Activated CD4-positive, alpha-beta T cell treated with anti-CD3 and anti-CD28 coated beads, Interleukin-2, amount 10 ng/mL, durations not matched to agents 7 days and 5 days (primary cell): ENCODE measurements at regions not wholly inside any gene's neighbourhood (a gene's known extent, or its start where the extent isn't known, plus 50 kb on each side); places are given as distances from the start of the nearest gene placed in this dataset.

Source experiments
- CTCF ChIA-PET: fragments of 350-600 bp; sonication (Branson Sonifier 250); formaldehyde crosslinking; loops from one replicate; lab custom pipeline; 2021; ENCODE audit warnings: antibody characterized with exemption; lab: Charles Lee
- POLR2A ChIA-PET: fragments of 350-600 bp; sonication (Branson Sonifier 250); formaldehyde crosslinking; loops from one replicate; lab custom pipeline; 2021; ENCODE audit warnings: antibody characterized with exemption; lab: Charles Lee
- DNase-seq: peaks from one replicate; pipeline ENCODE4 v3.0.0-alpha.2; 2020
- H3K27ac Mint-ChIP-seq: one replicate; pipeline ENCODE4 v1.8.0; 2021; ENCODE audit warnings: mild to moderate bottlenecking, moderate library complexity, mixed read lengths
- H3K27me3 Mint-ChIP-seq: one replicate; pipeline ENCODE4 v1.8.0; 2021; ENCODE audit warnings: mixed read lengths
- H3K36me3 Mint-ChIP-seq: one replicate; pipeline ENCODE4 v1.8.0; 2021; ENCODE audit warnings: low read depth, mixed read lengths
- H3K4me1 Mint-ChIP-seq: one replicate; pipeline ENCODE4 v1.8.0; 2021; ENCODE audit warnings: mixed read lengths
- H3K4me3 Mint-ChIP-seq: one replicate; pipeline ENCODE4 v1.8.0; 2021; ENCODE audit warnings: mild to moderate bottlenecking, moderate library complexity, mixed read lengths
- H3K9me3 Mint-ChIP-seq: one replicate; pipeline ENCODE4 v1.8.0; 2021; ENCODE audit warnings: mixed read lengths

DNA sequence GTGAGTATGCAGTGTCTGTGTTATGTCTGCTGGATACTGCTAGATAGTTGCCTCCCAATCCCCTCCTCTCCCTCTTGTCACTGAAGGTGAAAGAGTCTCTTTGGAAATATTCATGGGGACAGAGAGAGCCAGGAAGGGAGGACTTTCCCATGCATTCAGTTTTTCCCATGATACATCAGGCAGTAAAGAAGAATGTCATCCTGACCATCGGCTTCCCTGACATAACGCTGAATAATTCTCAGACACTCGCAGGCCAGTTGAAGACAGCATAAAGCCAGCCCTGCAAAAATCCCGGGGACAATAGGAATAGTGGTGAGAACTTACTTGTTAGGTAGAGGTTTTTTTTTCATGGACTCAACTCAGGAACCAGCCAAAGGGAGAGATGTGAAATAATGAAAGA is 58.1 kb downstream of the KLF4 start:
- Mint-ChIP-seq H3K27me3 (no peaks in the 10 kb centered on the region), H3K9me3 (no peaks in the 10 kb centered on the region), H3K4me3 (no peak overlapping the region), H3K27ac (no peak overlapping the region), H3K4me1 (no peaks in the 10 kb centered on the region), H3K36me3 (no peaks in the 10 kb centered on the region)
- DNase-seq: no peak
- POLR2A ChIA-PET: no interaction called here
- CTCF ChIA-PET: no interaction called here

DNA sequence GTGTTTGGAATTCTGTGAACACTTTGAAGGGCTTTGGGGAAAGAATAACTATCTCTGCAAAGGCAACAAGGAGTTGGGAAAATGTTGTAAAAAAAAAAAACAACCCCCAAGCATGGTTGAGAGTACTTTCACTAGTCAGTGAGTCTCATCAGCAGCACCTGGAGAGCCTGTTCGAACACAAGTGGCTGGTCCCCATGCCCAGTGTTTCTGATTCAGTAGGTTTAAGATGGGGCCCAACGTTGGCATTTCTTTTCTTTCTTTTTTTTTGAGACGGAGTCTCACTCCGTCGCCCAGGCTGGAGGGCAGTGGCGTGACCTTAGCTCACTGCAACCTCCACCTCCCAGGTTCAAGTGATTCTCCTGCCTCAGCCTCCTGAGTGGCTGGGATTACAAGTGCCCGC is 59.5 kb downstream of the KLF4 start:
- Mint-ChIP-seq H3K27ac (no peak overlapping the region), H3K4me3 (no peak overlapping the region), H3K36me3 (no peaks in the 10 kb centered on the region), H3K4me1 (no peaks in the 10 kb centered on the region), H3K9me3 (no peaks in the 10 kb centered on the region), H3K27me3 (no peaks in the 10 kb centered on the region)
- ChIA-PET CTCF (interaction anchor here (0.5 kb wide), 1 partner anchor 32 kb away, joined by 3 read pairs; no protein-coding TSS in a partner anchor), POLR2A (no interaction called here)
- DNase-seq: no peak

DNA sequence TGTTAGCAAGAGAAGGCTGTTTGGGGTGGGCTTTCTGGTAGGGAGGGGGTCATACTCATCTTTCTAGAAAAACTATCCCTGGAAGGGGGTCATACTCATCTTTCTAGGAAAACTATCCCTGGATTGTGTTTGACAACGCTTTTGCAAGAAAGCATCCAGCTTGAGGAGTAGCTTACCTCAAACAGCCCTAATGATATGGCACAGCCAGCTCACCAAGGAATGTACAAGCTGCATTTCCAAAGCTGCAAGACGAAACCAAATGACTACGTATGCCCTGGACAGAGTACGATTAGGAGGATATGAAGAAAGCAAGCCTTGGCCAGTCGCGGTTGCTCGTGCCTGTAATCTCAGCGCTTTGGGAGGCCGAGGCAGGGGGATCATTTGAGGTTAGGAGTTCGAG is 63.4 kb downstream of the KLF4 start:
- no peaks in the 10 kb centered on the region for H3K36me3 Mint-ChIP-seq
- no peak overlapping the region for H3K27ac Mint-ChIP-seq
- CTCF ChIA-PET: interaction anchor here (0.8 to 1.4 kb wide), 3 partner anchors 13 to 62 kb away, joined by 3 to 5 read pairs (median 4); no protein-coding TSS in a partner anchor
- H3K27me3 Mint-ChIP-seq: no peaks in the 10 kb centered on the region
- H3K4me3 Mint-ChIP-seq: no peak overlapping the region
- H3K4me1 Mint-ChIP-seq: no peaks in the 10 kb centered on the region
- POLR2A ChIA-PET: no interaction called here
- no peaks in the 10 kb centered on the region for H3K9me3 Mint-ChIP-seq
- DNase-seq: no peak

DNA sequence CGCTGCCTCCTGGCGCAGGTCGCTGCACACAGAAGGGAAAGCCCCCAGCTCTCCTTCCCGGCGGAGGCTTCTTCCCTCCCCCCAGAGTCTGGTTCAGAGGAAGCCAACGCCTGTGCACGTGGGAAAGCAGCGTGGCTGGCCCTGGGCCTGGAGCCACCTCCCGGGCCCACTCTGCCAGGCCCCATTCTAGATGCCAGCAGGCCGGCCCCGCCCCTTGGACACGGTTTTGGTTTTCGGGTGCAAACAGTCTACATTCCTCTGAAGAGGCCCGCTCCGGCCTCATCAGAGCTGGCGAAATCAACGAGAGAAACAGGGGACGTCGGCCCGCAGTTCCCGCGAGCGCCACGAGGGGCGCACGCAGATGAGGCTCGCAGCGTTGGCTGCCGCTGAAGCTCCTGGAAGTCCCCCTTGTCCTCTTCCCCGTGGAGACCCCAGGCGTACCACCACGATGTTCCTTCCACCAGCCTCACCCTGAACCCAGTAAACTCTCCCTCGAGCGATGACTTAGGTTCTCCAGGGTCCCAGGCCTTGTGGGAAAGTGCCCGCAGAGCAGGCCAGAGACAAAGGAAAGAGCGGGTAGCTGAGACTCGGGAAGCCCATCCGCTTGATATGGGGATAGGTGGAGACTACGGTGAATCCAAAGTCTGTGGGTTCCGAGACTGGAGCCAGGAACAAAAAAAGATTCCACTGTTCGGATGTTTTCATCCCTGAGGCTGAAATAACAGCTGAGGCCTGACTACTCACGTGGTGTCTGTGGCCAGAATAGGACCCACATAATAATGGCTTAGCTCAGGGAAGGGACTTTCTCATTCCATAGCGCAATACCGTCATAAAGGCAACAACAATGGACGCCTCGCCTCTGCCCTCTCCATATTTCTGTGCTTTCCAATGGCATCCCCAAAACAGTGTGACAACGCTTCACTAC is 64.2 kb downstream of the KLF4 start:
- no peaks in the 10 kb centered on the region for H3K36me3 Mint-ChIP-seq
- no peak overlapping the region for H3K27ac Mint-ChIP-seq
- H3K4me3 Mint-ChIP-seq: no peak overlapping the region
- no peaks in the 10 kb centered on the region for H3K9me3 Mint-ChIP-seq
- no peaks in the 10 kb centered on the region for H3K27me3 Mint-ChIP-seq
- CTCF ChIA-PET: interaction anchor here (0.6 to 1.4 kb wide), 6 partner anchors 12 to 135 kb away, joined by 3 to 5 read pairs (median 4); no protein-coding TSS in a partner anchor
- no peaks in the 10 kb centered on the region for H3K4me1 Mint-ChIP-seq
- peak; percentile 47 for DNase-seq
- POLR2A ChIA-PET: no interaction called here

DNA sequence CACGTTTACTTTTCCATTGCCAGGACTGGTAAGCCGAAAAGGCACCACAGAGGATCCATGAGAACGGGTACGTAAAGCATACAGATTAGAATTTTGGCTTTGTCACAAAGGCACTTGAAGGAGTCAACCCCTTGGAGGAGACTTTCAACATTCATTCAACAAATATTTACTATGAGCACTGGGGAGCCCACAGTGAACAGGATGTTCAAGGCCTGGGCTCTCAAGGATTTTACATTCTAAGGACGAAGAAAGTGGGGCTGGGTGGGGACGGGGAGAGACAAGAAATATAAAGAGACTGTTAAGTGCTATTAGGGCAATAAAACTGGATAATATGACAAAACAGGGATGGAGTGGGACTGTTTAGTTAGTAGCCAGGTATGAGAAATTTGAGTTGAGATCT is 66.0 kb downstream of the KLF4 start:
- no peaks in the 10 kb centered on the region for H3K9me3 Mint-ChIP-seq
- H3K36me3 Mint-ChIP-seq: no peaks in the 10 kb centered on the region
- no peak for DNase-seq
- no peak overlapping the region for H3K27ac Mint-ChIP-seq
- H3K4me3 Mint-ChIP-seq: no peak overlapping the region
- H3K4me1 Mint-ChIP-seq: no peaks in the 10 kb centered on the region
- ChIA-PET CTCF (no interaction called here), POLR2A (no interaction called here)
- H3K27me3 Mint-ChIP-seq: peaks cover 4% of the 10 kb centered on the region

DNA sequence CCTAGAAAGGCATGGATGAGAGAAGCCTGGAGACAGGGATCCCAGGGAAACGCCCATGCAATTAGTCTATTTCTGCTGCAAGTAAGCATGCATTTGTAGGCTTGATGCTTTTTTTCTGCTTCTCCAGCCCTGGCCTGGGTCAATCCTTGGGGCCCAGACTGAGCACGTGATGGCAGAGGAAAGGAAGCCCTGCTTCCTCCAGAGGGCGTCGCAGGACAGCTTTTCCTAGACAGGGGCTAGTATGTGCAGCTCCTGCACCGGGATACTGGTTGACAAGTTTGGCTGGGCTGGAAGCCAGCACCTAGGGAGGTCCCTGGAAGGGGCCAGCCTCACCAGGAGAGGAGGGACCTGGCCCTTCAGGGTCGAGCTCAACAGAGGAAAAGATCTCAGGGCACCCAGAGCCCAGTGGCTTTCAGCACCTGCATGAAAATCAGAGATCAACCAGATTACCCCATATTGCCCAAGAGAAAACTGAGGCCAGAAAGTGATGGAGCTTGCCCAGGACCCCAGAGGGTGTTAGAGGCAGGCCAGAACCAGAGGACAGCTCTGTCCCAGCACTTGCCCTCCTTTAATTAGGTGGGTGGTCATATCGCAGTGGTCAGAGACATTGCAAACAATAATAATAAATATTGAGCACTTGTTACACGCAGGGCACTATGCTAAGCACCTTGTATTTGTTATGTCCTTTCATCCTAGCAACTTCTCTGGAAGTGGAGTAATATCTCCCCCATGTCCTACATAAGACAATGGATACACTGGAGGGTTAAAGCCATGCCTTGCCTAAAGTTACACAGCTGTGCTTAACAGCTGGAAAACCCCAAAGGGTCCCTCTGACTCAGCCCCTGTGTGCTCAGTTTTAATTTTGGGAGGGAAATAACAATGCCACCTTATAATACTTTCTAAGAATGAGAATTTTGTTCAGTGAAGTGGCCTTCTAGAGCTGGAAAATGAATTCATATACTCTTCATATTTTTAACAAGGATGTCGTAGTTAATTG is 67.1 kb downstream of the KLF4 start:
- Mint-ChIP-seq H3K27ac (no peak overlapping the region), H3K4me1 (no peaks in the 10 kb centered on the region), H3K9me3 (no peaks in the 10 kb centered on the region), H3K36me3 (no peaks in the 10 kb centered on the region), H3K4me3 (no peak overlapping the region), H3K27me3 (peaks cover 4% of the 10 kb centered on the region)
- ChIA-PET CTCF (interaction anchor here (0.8 kb wide), 1 partner anchor 27 kb away, joined by 4 read pairs; no protein-coding TSS in a partner anchor), POLR2A (interaction anchor here (0.6 kb wide), 1 partner anchor 743 kb away, joined by 3 read pairs; no protein-coding TSS in a partner anchor)
- DNase-seq: peak; percentile 29

DNA sequence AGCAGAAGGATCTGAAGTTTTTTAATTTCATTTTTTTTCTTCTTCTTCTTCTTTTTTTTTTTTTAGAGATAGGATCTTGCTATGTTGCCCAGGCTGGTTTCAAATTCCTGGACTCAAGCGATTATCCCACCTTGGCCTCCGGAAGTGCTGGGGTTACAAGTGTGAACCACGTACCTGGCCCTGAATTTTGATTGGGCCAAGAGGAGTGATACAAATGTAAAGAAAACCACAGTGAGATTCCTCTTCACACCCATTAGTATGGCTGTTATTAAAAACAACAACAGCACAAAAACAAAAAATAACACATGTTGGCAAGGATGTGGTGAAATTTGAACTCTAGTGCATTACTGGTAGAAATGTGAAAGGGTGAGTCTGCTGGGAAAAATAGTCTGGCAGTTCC is 79.1 kb downstream of the KLF4 start:
- H3K36me3 Mint-ChIP-seq: no peaks in the 10 kb centered on the region
- no peaks in the 10 kb centered on the region for H3K4me1 Mint-ChIP-seq
- H3K4me3 Mint-ChIP-seq: no peak overlapping the region
- H3K27ac Mint-ChIP-seq: no peak overlapping the region
- POLR2A ChIA-PET: no interaction called here
- DNase-seq: no peak
- H3K27me3 Mint-ChIP-seq: no peaks in the 10 kb centered on the region
- CTCF ChIA-PET: no interaction called here
- H3K9me3 Mint-ChIP-seq: no peaks in the 10 kb centered on the region

DNA sequence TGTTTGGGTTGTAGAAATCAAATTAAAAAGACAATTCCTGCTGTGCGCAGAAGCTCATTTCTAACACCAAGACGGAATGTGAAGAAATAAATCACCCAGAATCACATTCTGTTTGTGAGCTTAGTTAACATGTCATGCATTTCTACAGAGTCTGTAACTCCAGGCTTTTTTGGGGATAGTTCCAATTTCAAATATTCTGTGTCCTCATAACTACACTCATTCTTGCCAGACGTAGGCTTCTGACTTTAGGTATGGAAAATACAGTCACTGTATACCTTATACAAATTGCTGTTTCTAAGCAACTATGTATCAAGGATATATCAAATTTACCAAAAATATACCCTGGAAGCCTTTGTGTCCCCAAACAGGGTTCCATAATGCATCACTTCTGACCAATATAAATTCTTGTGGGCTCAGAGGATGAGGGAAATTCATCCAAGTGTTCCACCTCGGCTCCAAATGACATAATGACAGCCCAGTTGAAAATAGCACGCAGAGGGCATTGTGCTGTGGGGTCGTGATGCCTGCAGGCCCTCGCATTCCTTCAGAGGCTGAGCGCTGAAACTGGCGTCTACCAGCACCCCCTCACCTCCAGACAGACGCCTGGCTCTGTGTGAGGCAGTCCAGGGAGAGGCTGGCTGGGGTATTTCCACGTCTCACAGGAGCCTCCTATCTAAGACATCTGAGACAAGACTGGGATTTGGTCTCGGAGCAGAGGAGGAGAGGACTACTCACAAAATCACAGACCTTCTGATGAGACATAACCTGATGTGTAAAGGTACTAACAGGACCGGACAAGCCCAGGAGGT is 79.8 kb downstream of the KLF4 start:
- DNase-seq: no peak
- POLR2A ChIA-PET: no interaction called here
- H3K4me3 Mint-ChIP-seq: no peak overlapping the region

DNA sequence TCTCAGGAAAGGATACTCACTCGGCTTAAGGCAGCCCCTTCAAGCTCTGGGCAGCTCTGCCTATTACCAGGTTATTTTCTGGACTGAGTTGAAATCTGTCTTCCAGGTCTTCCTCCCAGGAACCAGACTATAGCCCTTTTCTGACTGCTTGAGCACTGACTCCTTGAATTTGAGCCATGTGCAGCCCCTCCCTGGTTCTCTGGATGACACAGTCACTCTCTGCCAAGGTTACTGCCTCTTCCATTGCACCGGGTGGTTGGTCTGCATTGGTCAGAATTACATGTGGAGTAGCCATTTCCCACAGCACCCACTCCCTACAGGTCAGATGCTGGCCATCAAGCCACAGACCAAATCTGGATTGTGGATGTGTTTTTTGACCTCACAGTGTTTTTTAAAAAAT is 81.9 kb downstream of the KLF4 start:
- Mint-ChIP-seq H3K36me3 (no peaks in the 10 kb centered on the region), H3K4me3 (no peak overlapping the region), H3K27me3 (no peaks in the 10 kb centered on the region), H3K4me1 (no peaks in the 10 kb centered on the region), H3K27ac (no peak overlapping the region), H3K9me3 (no peaks in the 10 kb centered on the region)
- POLR2A ChIA-PET: no interaction called here
- CTCF ChIA-PET: interaction anchor here (1.5 kb wide), 1 partner anchor 17 kb away, joined by 3 read pairs; no protein-coding TSS in a partner anchor
- no peak for DNase-seq

More for the DNA sequence above, 79.8 kb downstream of the KLF4 start:
- H3K9me3 Mint-ChIP-seq: no peaks in the 10 kb centered on the region
- H3K27me3 Mint-ChIP-seq: no peaks in the 10 kb centered on the region
- H3K4me1 Mint-ChIP-seq: no peaks in the 10 kb centered on the region
- H3K27ac Mint-ChIP-seq: no peak overlapping the region
- CTCF ChIA-PET: no interaction called here
- H3K36me3 Mint-ChIP-seq: no peaks in the 10 kb centered on the region

DNA sequence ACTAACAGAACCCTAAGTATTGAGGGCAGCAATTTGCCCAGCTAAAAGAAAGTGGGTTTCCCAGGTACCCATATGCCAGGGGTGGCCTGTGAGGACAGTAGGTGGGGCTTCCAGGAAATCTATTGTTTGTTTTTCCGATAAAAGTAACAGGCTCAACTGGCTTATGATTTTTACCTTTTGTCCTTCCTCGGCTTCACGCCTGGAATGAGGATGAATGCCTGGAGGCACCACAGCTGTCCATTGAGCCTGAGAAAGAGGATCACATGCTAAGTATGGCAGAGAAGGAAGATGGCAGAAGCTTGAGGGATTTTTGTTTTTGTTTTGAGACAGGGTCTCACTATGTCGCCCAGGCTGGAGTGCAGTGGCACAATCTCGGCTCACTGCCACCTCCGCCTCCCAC is 84.1 kb downstream of the KLF4 start:
- Mint-ChIP-seq H3K27ac (no peak overlapping the region), H3K9me3 (no peaks in the 10 kb centered on the region), H3K27me3 (no peaks in the 10 kb centered on the region), H3K36me3 (no peaks in the 10 kb centered on the region), H3K4me3 (no peak overlapping the region), H3K4me1 (no peaks in the 10 kb centered on the region)
- CTCF ChIA-PET: no interaction called here
- POLR2A ChIA-PET: no interaction called here
- no peak for DNase-seq

DNA sequence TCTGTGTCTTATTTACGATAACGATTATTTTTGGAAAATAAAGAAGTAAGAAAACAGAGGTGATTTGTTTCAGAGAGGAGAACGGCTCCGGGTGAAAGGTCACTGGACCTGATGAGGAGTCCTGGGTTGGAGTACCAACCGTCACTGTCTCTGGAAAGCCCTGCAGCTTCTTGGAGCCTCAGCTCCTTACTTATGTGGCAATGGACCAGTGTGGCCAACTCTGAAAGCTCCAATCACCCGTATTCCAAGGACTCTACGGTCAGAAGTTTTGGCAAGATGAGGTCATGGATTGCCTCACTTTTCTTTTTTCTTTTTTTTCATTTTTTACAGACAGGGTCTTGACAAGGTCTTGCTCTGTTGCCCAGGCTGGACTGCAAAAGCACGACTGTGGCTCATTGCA is 84.8 kb downstream of the KLF4 start:
- Mint-ChIP-seq H3K4me3 (no peak overlapping the region), H3K36me3 (no peaks in the 10 kb centered on the region), H3K4me1 (no peaks in the 10 kb centered on the region), H3K9me3 (no peaks in the 10 kb centered on the region), H3K27me3 (no peaks in the 10 kb centered on the region), H3K27ac (no peak overlapping the region)
- ChIA-PET POLR2A (no interaction called here), CTCF (no interaction called here)
- DNase-seq: no peak

DNA sequence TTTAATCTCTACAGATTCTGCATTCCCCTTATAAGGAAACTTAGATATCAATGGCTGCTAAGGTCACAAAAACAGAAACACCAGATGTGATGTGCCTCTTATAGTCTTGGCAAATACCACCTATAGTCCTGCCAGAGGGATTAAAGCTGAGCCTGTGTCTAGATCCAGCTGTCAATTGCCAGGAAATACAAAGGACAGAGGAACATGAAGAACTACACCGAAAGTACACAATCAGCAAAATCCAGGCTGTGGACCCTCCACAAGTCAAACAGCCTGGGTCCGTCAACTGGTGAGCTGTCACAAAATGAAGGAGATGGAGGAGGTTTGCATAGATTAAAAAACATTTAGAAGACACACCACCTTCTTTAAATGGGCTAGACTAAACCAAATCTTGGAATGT is 85.4 kb downstream of the KLF4 start:
- no peaks in the 10 kb centered on the region for H3K27me3 Mint-ChIP-seq
- ChIA-PET POLR2A (no interaction called here), CTCF (no interaction called here)
- H3K4me3 Mint-ChIP-seq: no peak overlapping the region
- no peaks in the 10 kb centered on the region for H3K4me1 Mint-ChIP-seq
- DNase-seq: no peak
- no peaks in the 10 kb centered on the region for H3K36me3 Mint-ChIP-seq
- H3K27ac Mint-ChIP-seq: no peak overlapping the region
- no peaks in the 10 kb centered on the region for H3K9me3 Mint-ChIP-seq
